ENCODE measurements at regions not wholly inside any gene's neighbourhood (a gene's known extent, or its start where the extent isn't known, plus 50 kb on each side); places are given as distances from the start of the nearest gene placed in this dataset.

DNA sequence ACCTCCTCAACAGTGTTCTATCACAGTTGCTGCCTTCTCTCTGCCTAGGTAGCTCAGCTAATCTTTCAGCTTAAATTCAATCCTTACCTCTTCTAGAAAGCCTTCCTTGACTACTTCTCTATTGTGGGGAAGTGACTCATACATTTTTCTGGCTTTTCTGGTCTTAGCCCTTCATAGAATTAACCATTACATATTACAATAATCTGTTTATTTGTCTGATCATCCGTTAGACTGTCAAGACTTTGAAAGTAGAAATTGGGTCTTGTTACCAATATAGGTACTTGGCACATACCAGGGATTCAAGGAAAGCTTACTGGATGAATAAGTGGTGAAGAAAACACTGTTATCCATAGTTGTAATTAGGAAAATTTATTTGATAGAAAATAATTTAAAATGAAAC, 89.6 kb downstream of the FANCF start:
- TF ChIP-seq, protein P1, sequence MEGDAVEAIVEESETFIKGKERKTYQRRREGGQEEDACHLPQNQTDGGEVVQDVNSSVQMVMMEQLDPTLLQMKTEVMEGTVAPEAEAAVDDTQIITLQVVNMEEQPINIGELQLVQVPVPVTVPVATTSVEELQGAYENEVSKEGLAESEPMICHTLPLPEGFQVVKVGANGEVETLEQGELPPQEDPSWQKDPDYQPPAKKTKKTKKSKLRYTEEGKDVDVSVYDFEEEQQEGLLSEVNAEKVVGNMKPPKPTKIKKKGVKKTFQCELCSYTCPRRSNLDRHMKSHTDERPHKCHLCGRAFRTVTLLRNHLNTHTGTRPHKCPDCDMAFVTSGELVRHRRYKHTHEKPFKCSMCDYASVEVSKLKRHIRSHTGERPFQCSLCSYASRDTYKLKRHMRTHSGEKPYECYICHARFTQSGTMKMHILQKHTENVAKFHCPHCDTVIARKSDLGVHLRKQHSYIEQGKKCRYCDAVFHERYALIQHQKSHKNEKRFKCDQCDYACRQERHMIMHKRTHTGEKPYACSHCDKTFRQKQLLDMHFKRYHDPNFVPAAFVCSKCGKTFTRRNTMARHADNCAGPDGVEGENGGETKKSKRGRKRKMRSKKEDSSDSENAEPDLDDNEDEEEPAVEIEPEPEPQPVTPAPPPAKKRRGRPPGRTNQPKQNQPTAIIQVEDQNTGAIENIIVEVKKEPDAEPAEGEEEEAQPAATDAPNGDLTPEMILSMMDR (IDR thresholded peaks at IDR 0.05; ENCODE audit: low read length) = no peak
- no peak for TF ChIP-seq EZH2 (optimal IDR thresholded peaks at IDR 0.05; ENCODE audit: low read depth, low read length)
